ENCODE measurements at regions not wholly inside any gene's neighbourhood (a gene's known extent, or its start where the extent isn't known, plus 50 kb on each side); places are given as distances from the start of the nearest gene placed in this dataset.

DNA sequence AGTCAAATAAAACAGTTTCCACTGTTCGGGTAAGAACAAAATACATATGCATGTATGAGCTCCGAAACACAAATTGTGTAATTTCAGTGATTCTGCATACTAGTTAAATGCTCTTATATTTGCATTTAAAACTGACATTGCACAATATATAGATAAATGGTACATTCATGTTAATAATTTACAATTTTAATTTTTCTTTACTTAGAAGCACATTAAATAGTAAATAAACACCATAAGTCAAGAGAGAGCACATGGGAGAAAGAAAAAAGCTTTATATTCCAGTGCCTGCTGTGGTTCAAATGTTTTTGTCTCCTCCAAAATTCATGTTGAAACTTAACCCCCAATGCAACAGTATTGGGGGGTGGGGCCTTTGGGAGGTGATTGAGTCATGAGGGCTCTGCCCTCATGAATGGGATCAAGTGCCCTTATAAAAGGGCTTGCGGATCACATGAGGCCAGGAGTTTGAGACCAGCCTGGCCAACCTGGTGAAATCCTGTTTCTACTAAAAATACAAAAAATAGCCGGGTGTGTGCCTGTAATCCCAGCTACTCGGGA is 322.9 kb downstream of the BCOR start:
- Histone ChIP-seq H3K9me3 (no peaks in the 10 kb centered on the region), H3K27ac (no peak overlapping the region), H3K4me1 (peaks cover 0 to 9% (median 2%) of the 10 kb centered on the region in 4 donors), H3K4me3 (no peak overlapping the region), H3K36me3 (no peaks in the 10 kb centered on the region), H3K27me3 (peaks cover 0 to 4% of the 10 kb centered on the region in 2 donors)
- WGBS, 2 donors, result 68 to 69% methylated on average over 5 of the region's 5 CpGs
- no peak for DNase-seq (ENCODE audit: low spot score in 2 of 2)
- TF ChIP-seq POLR2A (IDR thresholded peaks at IDR 0.05), result no peak
- TF ChIP-seq CTCF (IDR thresholded peaks at IDR 0.05), result no peak
- no peak for TF ChIP-seq EP300 (IDR thresholded peaks at IDR 0.05)

DNA sequence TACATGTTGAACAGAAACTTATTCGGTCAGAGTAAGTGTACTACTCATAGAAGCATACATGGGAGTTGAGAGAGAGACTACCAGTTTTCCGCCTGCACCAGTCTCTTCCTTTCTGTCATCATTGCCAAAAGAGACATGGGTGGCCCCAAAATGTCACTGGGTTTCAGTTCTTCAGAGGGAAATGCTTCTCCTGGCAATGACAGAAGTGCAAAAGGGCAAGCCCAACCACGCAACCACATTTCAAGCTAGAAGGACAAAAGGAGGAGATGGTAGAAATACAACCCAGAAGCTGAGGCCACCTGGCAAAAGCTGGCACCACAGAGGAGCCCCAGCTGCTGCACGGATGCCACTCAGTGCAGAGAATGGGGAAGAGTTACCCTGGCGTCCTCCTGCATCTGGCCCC is 320.1 kb downstream of the BCOR start:
- Histone ChIP-seq H3K27ac (no peak overlapping the region), H3K4me3 (no peak overlapping the region), H3K4me1 (peaks cover 0 to under 1% (median 0%) of the 10 kb centered on the region in 4 donors), H3K9me3 (no peaks in the 10 kb centered on the region), H3K27me3 (no peaks in the 10 kb centered on the region), H3K36me3 (no peaks in the 10 kb centered on the region)
- no peak for TF ChIP-seq EP300 (IDR thresholded peaks at IDR 0.05)
- TF ChIP-seq CTCF (IDR thresholded peaks at IDR 0.05), result no peak
- no peak for TF ChIP-seq POLR2A (IDR thresholded peaks at IDR 0.05)
- DNase-seq (ENCODE audit: low spot score in 2 of 2), result no peak
- WGBS, 2 donors, result 82 to 86% methylated on average over 4 to 5 of the region's 5 CpGs

DNA sequence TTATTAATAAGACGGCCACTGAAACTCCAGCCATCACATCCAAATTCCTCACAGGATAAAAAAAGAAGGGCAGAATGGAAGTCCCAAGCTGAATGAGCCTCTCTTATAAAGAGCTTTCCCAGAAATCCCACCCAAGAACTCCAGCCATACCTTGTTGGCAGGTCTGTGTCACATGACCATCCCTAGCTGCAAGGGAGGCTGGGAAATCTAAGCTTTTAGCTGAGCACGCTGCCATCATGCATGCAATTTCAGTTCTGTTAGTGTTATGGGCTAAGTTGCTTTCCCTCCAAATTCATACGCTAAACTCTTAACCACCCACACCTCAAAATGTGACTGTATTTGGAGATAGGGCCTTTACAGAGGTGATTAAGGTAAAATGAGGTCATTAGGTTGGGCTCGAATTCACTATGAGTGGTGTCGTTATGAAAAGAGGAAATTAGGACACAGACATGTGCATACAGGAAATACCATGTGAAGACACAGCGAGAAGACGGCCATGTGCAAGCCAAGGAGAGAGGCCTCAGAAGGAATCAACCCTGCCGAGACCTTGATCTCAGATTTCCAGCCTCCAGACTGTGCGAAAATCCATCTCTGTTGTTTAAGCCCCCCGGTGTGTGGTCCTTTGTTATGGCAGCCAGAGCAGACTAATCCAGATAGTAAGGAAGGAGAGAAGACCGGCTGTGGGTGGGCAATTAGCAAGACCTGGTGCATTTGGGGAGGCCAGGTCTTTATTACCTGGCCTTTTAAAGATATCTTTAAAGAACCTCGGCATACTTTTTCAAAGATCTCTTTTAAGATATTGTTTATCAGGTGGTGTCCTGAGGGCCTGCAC is 317.6 kb downstream of the BCOR start:
- no peak overlapping the region for H3K27ac ChIP-seq
- no peaks in the 10 kb centered on the region for H3K27me3 ChIP-seq
- no peaks in the 10 kb centered on the region for H3K9me3 ChIP-seq
- DNase-seq (ENCODE audit: low spot score in 2 of 2), result no peak
- TF ChIP-seq EP300 (IDR thresholded peaks at IDR 0.05) (no peak), CTCF (IDR thresholded peaks at IDR 0.05) (no peak), POLR2A (IDR thresholded peaks at IDR 0.05) (no peak)
- H3K4me3 ChIP-seq, result no peak overlapping the region
- WGBS, 2 donors, result 76 to 81% methylated on average over 12 of the region's 12 CpGs
- H3K36me3 ChIP-seq, result no peaks in the 10 kb centered on the region
- H3K4me1 ChIP-seq, result no peaks in the 10 kb centered on the region

DNA sequence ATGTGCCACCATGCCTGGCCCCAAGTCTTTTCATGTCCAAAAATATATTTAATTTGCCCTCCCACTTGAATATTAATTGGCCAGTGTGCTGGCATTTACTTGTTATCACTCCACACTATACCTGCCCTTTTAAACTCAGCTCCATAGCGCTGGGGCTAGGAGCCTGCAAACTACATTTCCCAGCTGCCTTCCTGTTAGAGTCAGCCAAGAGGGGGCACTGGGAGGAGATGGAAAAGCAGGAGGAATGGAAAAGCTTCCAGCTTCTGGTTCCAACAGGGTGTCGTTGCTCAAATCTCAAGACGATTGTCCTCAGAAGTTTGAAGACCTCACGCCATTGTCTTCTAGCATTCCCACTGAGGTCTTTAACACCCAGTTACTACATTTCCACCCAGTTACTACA is 315.5 kb downstream of the BCOR start:
- H3K27ac ChIP-seq, result no peak overlapping the region
- TF ChIP-seq POLR2A (IDR thresholded peaks at IDR 0.05) (no peak), CTCF (IDR thresholded peaks at IDR 0.05) (no peak), EP300 (IDR thresholded peaks at IDR 0.05) (no peak)
- H3K4me1 ChIP-seq, result no peaks in the 10 kb centered on the region
- no peaks in the 10 kb centered on the region for H3K36me3 ChIP-seq
- no peaks in the 10 kb centered on the region for H3K9me3 ChIP-seq
- no peak for DNase-seq (ENCODE audit: low spot score in 2 of 2)
- H3K27me3 ChIP-seq, result no peaks in the 10 kb centered on the region
- 67 to 78% methylated on average over 4 of the region's 4 CpGs for WGBS, 2 donors
- no peak overlapping the region for H3K4me3 ChIP-seq

- Histone ChIP-seq H3K4me1 (no peaks in the 10 kb centered on the region), H3K9me3 (no peaks in the 10 kb centered on the region), H3K36me3 (no peaks in the 10 kb centered on the region), H3K27ac (no peak overlapping the region), H3K4me3 (no peak overlapping the region), H3K27me3 (no peaks in the 10 kb centered on the region)
- no peak for DNase-seq (ENCODE audit: low spot score in 2 of 2)
- TF ChIP-seq EP300 (IDR thresholded peaks at IDR 0.05), result no peak
- TF ChIP-seq CTCF (IDR thresholded peaks at IDR 0.05), result no peak
- no peak for TF ChIP-seq POLR2A (IDR thresholded peaks at IDR 0.05)
- 96 to 100% methylated on average over 6 of the region's 6 CpGs for WGBS, 2 donors
Observed at GRCh38 chrX:39787999-39788398, 309.8 kb downstream of the BCOR start.
